VCaP (cell line): ENCODE measurements at regions not wholly inside any gene's neighbourhood (a gene's known extent, or its start where the extent isn't known, plus 50 kb on each side); places are given as distances from the start of the nearest gene placed in this dataset.

Experiments used
- H3K27ac ChIP-seq: fragments of 450-650 bp; 2 replicates; pipeline ENCODE4 v1.5.1; 2017
- CTCF ChIP-seq: fragments of 450-650 bp; conservative IDR thresholded peaks from 2 replicates; pipeline ENCODE4 v1.5.1; 2017; ENCODE audit warnings: mild to moderate bottlenecking, moderate library complexity

GRCh38 chr18:26794230-26795101, 71.0 kb downstream of the AQP4 start:
- TF ChIP-seq CTCF = no peak
- no peak overlapping the region for H3K27ac ChIP-seq

GRCh38 chr18:26792661-26793060, 72.8 kb downstream of the AQP4 start:
- TF ChIP-seq CTCF = no peak
- H3K27ac ChIP-seq = no peak overlapping the region

GRCh38 chr18:26791676-26792075, 73.8 kb downstream of the AQP4 start:
- TF ChIP-seq CTCF = no peak
- no peak overlapping the region for H3K27ac ChIP-seq

GRCh38 chr18:26784599-26784998, 80.9 kb downstream of the AQP4 start:
- H3K27ac ChIP-seq = no peak overlapping the region

DNA sequence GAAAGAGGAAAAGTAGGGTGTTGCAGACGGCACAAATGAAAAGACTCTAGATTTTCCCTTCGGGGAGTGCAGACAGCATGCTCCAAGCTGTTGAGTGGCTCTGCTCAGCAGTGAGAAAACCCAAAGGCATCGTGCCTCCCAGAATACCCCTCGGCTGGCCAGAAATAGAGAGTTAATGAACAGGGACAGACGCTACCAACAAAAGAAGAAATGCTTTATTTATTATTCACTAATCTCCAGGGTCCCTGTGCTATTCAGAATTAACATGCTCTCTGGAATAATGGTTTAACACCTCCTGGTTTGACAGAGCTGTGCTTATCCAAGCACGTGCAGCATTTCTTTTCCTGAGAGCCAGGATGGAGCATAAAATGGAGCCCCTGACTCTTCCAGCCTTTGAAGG, 82.3 kb downstream of the AQP4 start:
- no peak for TF ChIP-seq CTCF
- no peak overlapping the region for H3K27ac ChIP-seq

More at GRCh38 chr18:26784599-26784998, 80.9 kb downstream of the AQP4 start:
- no peak for TF ChIP-seq CTCF

GRCh38 chr18:26780520-26781325, 84.8 kb downstream of the AQP4 start:
- no peak overlapping the region for H3K27ac ChIP-seq
- TF ChIP-seq CTCF = no peak

GRCh38 chr18:26778054-26778393, 87.5 kb downstream of the AQP4 start:
- H3K27ac ChIP-seq = no peak overlapping the region
- TF ChIP-seq CTCF = no peak
